Testis (tissue), 2 donors: ENCODE measurements at regions not wholly inside any gene's neighbourhood (a gene's known extent, or its start where the extent isn't known, plus 50 kb on each side); places are given as distances from the start of the nearest gene placed in this dataset.
"Not testable (repeated sequence)": the region's sequence is repeated elsewhere in the genome, so short reads cannot be mapped to it uniquely, and the experiment has no call there.

Source experiments
- DNase-seq: peaks from one replicate; pipeline ENCODE4 v3.0.0-alpha.2; 2019
- H3K27ac ChIP-seq, 2 donors: fragments of 200-600 bp; sonication (generic); one replicate each; pipeline ENCODE4 v1.5.1; 2019
- H3K27me3 ChIP-seq: fragments of 200-600 bp; sonication (generic); one replicate; pipeline ENCODE4 v1.5.1; 2019
- H3K36me3 ChIP-seq: fragments of 200-600 bp; sonication (generic); one replicate; pipeline ENCODE4 v1.5.1; 2017; ENCODE audit warnings: low read depth; ENCODE audit errors: missing control alignments
- H3K4me1 ChIP-seq: fragments of 200-600 bp; sonication (generic); one replicate; pipeline ENCODE4 v1.5.1; 2019
- H3K4me3 ChIP-seq, 2 donors: fragments of 200-600 bp; sonication (generic); one replicate each; pipeline ENCODE4 v1.5.1; 2017 to 2019
- H3K9me3 ChIP-seq: fragments of 200-600 bp; sonication (generic); one replicate; pipeline ENCODE4 v1.5.1; 2017
- CTCF ChIP-seq, 3 experiments: fragments of 450-650 bp in 2 of 3; fragments of 200-600 bp in 1 of 3; sonication (generic) in 1 of 3; IDR thresholded peaks; one replicate each; pipeline ENCODE4 v1.5.1; 2016 to 2019; ENCODE audit warnings: antibody characterized with exemption in 3 of 3, mild to moderate bottlenecking in 2 of 3, moderate library complexity in 1 of 3
- POLR2A ChIP-seq: fragments of 450-650 bp; IDR thresholded peaks from one replicate; pipeline ENCODE4 v1.6.1; 2017; ENCODE audit warnings: antibody characterized with exemption, mild to moderate bottlenecking, moderate library complexity
- WGBS, 2 donors: methylation state at CpG; one replicate each; pipeline ENCODE4 v1.1.5; 2018; 5-methylcytosine and 5-hydroxymethylcytosine counted together
- intact Hi-C: fragments of 100-400 bp; cut with DNase I; formaldehyde crosslinking; loops from one replicate; pipeline ENCODE4 v1.15.1; 2023; ENCODE audit warnings: low total_unique reads

DNA sequence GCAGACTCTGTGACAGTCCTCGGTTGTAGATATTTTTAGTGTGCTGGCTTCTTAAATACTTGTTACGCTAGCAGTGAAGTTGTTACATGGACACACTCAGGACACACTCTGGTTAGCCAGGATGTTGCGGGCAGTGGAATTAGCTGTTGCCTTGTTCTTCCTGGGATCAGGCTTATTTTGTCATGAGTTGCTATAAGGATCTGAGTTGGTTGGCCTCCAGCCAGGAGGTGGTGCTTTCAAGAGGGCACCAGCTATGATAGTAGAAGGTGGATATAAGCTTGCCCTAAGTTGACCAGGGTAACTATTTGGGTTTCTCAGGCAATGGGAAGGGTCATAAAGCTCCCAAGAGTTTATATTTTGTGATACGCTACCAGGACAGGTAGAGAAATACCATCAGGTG, 150.1 kb upstream of the C1GALT1 start:
- TF ChIP-seq CTCF (IDR thresholded peaks at IDR 0.05) = no peak
- TF ChIP-seq POLR2A = no peak
- Histone ChIP-seq H3K9me3 (no peaks in the 10 kb centered on the region), H3K36me3 (no peaks in the 10 kb centered on the region), H3K4me1 (no peaks in the 10 kb centered on the region), H3K4me3 (no peak overlapping the region), H3K27me3 (no peaks in the 10 kb centered on the region), H3K27ac (no peak overlapping the region)
- intact Hi-C loops = no loop called here
- no peak for DNase-seq
- 93 to 97% methylated on average over 4 of the region's 4 CpGs for WGBS, 2 donors

DNA sequence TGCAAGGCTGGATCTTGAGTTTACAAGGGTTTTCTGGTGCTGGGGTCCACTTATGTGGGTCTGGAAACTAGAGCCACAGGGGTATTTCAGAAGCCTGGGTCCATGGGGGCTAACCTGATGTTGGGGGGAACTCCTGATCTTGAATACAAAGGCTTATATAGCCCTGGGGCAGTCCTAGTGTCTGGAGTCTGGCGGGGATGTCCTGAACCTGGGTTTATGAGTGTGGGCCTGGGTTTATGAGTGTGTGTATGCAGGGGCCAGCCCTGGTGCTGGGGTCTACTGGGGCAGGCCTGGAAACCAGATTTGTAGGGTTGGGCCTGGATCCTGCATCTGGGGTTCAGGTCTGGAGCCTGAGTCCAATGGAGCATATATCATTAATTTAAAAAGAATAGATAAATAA, 146.5 kb upstream of the C1GALT1 start:
- WGBS, 2 donors = 89 to 93% methylated on average over 1 of the region's 1 CpG
- intact Hi-C loops = no loop called here
- no peak for DNase-seq

DNA sequence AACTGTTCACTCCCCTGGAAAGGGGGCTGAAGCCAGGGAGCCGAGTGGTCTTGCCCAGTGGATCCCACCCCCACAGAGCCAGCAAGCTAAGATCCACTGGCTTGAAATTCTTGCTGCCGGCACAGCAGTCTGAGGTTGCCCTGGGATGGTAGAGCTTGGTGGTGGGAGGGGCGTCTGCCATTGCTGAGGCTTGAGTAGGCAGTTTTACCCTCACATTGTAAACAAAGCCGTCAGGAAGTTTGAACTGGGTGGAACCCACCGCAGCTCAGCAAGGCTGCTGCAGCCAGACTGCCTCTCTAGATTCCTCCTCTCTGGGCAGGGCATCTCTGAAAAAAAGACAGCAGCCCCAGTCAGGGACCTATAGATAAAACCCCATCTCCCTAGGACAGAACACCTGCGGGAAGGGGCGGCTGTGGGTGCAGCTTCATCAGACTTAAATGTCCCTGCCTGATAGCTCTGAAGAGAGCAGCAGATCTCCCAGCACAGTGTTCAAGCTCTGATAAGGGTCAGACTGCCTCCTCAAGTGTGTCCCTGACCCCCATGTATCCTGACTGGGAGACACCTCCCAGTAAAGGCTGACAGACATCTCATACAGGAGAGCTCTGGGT, 140.0 kb upstream of the C1GALT1 start:
- intact Hi-C loops, H3K27ac ChIP-seq, H3K9me3 ChIP-seq, H3K27me3 ChIP-seq, H3K36me3 ChIP-seq, DNase-seq, H3K4me1 ChIP-seq, H3K4me3 ChIP-seq: not testable (repeated sequence)
- WGBS, 2 donors = 69 to 85% methylated on average over 3 to 7 of the region's 7 CpGs

More for the DNA sequence above, 146.5 kb upstream of the C1GALT1 start:
- Histone ChIP-seq H3K27ac (no peak overlapping the region), H3K4me3 (no peak overlapping the region), H3K9me3 (no peaks in the 10 kb centered on the region), H3K27me3 (no peaks in the 10 kb centered on the region), H3K4me1 (no peaks in the 10 kb centered on the region), H3K36me3 (no peaks in the 10 kb centered on the region)
- TF ChIP-seq POLR2A (no peak), CTCF (IDR thresholded peaks at IDR 0.05) (no peak)

DNA sequence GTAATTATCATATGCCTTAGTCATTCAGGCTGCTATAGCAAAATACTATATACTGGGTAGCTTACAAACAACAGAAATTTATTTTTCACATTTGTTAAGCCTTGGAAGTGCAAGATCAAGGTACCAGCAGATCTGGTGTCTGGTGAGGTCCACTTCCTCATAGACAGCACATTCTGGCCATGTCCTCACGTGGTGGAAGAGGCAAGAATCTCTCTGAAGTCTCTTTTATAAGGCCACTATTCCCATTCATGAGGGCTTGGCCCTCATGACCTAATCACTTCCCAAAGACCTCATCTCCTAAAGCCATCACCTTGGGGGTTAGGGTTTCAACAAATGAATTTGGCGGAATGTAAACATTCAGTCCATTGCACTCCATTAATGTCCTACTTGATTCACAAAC, 137.5 kb upstream of the C1GALT1 start:
- no peak overlapping the region for H3K27ac ChIP-seq
- no peak for TF ChIP-seq POLR2A
- TF ChIP-seq CTCF (IDR thresholded peaks at IDR 0.05) = no peak
- no peaks in the 10 kb centered on the region for H3K27me3 ChIP-seq
- H3K4me3 ChIP-seq = no peak overlapping the region
- intact Hi-C loops = no loop called here
- DNase-seq = no peak
- no peaks in the 10 kb centered on the region for H3K36me3 ChIP-seq
- H3K9me3 ChIP-seq = no peaks in the 10 kb centered on the region
- no peaks in the 10 kb centered on the region for H3K4me1 ChIP-seq
- WGBS, 2 donors = 75 to 81% methylated on average over 2 of the region's 2 CpGs

DNA sequence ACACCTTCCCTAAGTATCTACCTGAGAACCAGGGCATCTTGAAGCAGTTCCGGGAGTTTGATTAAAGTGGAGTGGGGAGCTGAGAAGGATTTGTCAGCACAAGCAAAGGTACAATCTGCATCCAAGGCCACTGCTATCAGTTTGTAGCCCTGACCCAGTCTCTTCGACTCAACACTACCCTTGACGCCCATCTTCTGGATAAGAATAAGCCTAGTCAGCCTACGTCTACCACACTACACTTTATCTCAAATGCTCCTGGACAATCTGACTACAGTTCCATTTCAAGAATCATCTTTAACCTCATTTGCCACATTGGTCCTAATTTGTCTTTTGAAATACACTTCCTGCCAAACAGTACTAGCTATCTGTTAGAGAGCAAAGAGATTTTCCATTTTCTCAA, 134.1 kb upstream of the C1GALT1 start:
- TF ChIP-seq POLR2A (no peak), CTCF (IDR thresholded peaks at IDR 0.05) (no peak)
- intact Hi-C loops = no loop called here
- no peak for DNase-seq

More for the DNA sequence above, 134.1 kb upstream of the C1GALT1 start:
- no peaks in the 10 kb centered on the region for H3K4me1 ChIP-seq
- WGBS, 2 donors = 79 to 84% methylated on average over 4 of the region's 4 CpGs
- H3K27me3 ChIP-seq = no peaks in the 10 kb centered on the region
- no peaks in the 10 kb centered on the region for H3K36me3 ChIP-seq
- H3K9me3 ChIP-seq = no peaks in the 10 kb centered on the region
- H3K4me3 ChIP-seq = no peak overlapping the region
- H3K27ac ChIP-seq = no peak overlapping the region
